Rectal smooth muscle tissue (tissue), 1 donor: ENCODE measurements at regions not wholly inside any gene's neighbourhood (a gene's known extent, or its start where the extent isn't known, plus 50 kb on each side); places are given as distances from the start of the nearest gene placed in this dataset.
"Not testable (repeated sequence)": the region's sequence is repeated elsewhere in the genome, so short reads cannot be mapped to it uniquely, and the experiment has no call there.

Experiments
- H3K27ac ChIP-seq: one replicate; pipeline ENCODE4 v1.7.0; 2013; ENCODE audit warnings: low read depth, low read length, inconsistent platforms
- H3K27me3 ChIP-seq: one replicate; pipeline ENCODE4 v1.7.0; 2013; ENCODE audit warnings: low read length; ENCODE audit not compliant: control insufficient read depth, insufficient read depth
- H3K36me3 ChIP-seq: one replicate; pipeline ENCODE4 v1.7.0; 2013; ENCODE audit warnings: low read length; ENCODE audit not compliant: control insufficient read depth, insufficient read depth
- H3K4me1 ChIP-seq: one replicate; pipeline ENCODE4 v1.7.0; 2013; ENCODE audit warnings: low read length; ENCODE audit not compliant: control insufficient read depth, insufficient read depth
- H3K4me3 ChIP-seq: one replicate; pipeline ENCODE4 v1.7.0; 2013; ENCODE audit warnings: low read length
- H3K9ac ChIP-seq: one replicate; pipeline ENCODE4 v1.7.0; 2013; ENCODE audit warnings: low read length

- Histone ChIP-seq H3K36me3 (no peaks in the 10 kb centered on the region), H3K4me3 (no peak overlapping the region), H3K27ac (no peak overlapping the region), H3K9ac (no peak overlapping the region), H3K4me1 (no peaks in the 10 kb centered on the region), H3K27me3 (no peaks in the 10 kb centered on the region)
These were observed 466.7 kb downstream of the GASK1B start for GRCh38 chr4:157706155-157706554.

GRCh38 chr4:157702831-157703230, 470.0 kb downstream of the GASK1B start:
- no peaks in the 10 kb centered on the region for H3K4me1 ChIP-seq
- H3K27ac ChIP-seq, result no peak overlapping the region
- H3K9ac ChIP-seq, result no peak overlapping the region
- no peak overlapping the region for H3K4me3 ChIP-seq
- no peaks in the 10 kb centered on the region for H3K27me3 ChIP-seq
- H3K36me3 ChIP-seq, result no peaks in the 10 kb centered on the region

GRCh38 chr4:157701695-157701994, 471.2 kb downstream of the GASK1B start:
- Histone ChIP-seq H3K9ac (no peak overlapping the region), H3K36me3 (no peaks in the 10 kb centered on the region), H3K27me3 (no peaks in the 10 kb centered on the region), H3K4me1 (no peaks in the 10 kb centered on the region), H3K4me3 (no peak overlapping the region), H3K27ac (no peak overlapping the region)

GRCh38 chr4:157700898-157701694, 471.7 kb downstream of the GASK1B start:
- Histone ChIP-seq H3K9ac (no peak overlapping the region), H3K4me3 (no peak overlapping the region), H3K27ac (no peak overlapping the region), H3K27me3 (no peaks in the 10 kb centered on the region), H3K36me3 (no peaks in the 10 kb centered on the region), H3K4me1 (no peaks in the 10 kb centered on the region)

DNA sequence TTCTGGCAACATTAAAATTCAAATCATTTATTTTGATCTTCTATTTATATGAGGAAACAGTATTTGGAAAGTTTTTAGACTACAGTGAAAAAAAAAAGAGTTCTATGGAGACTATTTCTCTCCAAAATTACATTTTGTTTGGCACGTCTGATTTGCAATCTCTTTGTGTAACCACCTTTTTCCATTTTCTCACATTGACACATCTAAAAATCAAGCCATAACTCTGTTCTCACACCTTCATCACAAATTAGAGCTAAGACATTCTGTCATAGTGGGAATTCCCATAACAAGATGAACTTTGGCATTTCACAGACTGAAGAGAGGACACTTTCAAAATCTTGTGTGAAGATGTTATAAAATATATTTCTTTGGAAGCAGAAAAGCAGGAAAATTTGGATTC, 468.9 kb downstream of the GRIA2 start:
- no peak overlapping the region for H3K4me3 ChIP-seq
- H3K4me1 ChIP-seq, result no peaks in the 10 kb centered on the region
- no peak overlapping the region for H3K27ac ChIP-seq
- no peaks in the 10 kb centered on the region for H3K36me3 ChIP-seq
- no peak overlapping the region for H3K9ac ChIP-seq
- no peaks in the 10 kb centered on the region for H3K27me3 ChIP-seq

GRCh38 chr4:157687971-157688370, 467.4 kb downstream of the GRIA2 start:
- H3K27me3 ChIP-seq, result no peaks in the 10 kb centered on the region
- H3K36me3 ChIP-seq, result no peaks in the 10 kb centered on the region
- H3K4me1 ChIP-seq, result no peaks in the 10 kb centered on the region
- H3K9ac ChIP-seq, result no peak overlapping the region
- no peak overlapping the region for H3K27ac ChIP-seq
- no peak overlapping the region for H3K4me3 ChIP-seq

GRCh38 chr4:157679326-157679725, 458.8 kb downstream of the GRIA2 start:
- not testable (repeated sequence) for H3K9ac ChIP-seq

DNA sequence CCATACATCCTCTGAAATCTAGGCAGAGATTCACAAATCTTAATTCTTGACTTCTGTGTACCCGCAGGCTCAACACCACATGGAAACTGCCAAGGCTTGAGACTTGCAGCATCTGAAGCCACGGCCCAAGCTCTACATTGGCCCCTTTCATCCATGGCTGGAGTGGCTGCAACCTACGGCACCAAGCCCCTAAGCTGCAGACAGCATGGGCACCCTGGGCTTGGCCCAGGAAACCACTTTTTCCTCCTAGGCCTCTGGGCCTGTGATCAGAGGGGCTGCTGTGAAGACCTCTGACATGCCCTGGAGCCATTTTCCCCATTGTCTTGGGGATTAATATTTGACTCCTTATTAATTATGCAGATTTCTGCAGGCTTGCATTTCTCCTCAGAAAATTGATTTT, 457.9 kb downstream of the GRIA2 start:
- no peak overlapping the region for H3K9ac ChIP-seq
- no peak overlapping the region for H3K4me3 ChIP-seq
- H3K27me3 ChIP-seq, result no peaks in the 10 kb centered on the region
- H3K27ac ChIP-seq, result no peak overlapping the region
- no peaks in the 10 kb centered on the region for H3K4me1 ChIP-seq
- no peaks in the 10 kb centered on the region for H3K36me3 ChIP-seq

More at GRCh38 chr4:157679326-157679725, 458.8 kb downstream of the GRIA2 start:
- not testable (repeated sequence) for H3K4me3 ChIP-seq, H3K4me1 ChIP-seq, H3K27ac ChIP-seq, H3K27me3 ChIP-seq, H3K36me3 ChIP-seq

- no peak overlapping the region for H3K9ac ChIP-seq
- H3K27me3 ChIP-seq, result no peaks in the 10 kb centered on the region
- no peak overlapping the region for H3K4me3 ChIP-seq
- no peak overlapping the region for H3K27ac ChIP-seq
- H3K36me3 ChIP-seq, result no peaks in the 10 kb centered on the region
- no peaks in the 10 kb centered on the region for H3K4me1 ChIP-seq
These were observed 454.2 kb downstream of the GRIA2 start for GRCh38 chr4:157674699-157675098.

GRCh38 chr4:157667836-157668235, 447.3 kb downstream of the GRIA2 start:
- Histone ChIP-seq H3K4me1 (no peaks in the 10 kb centered on the region), H3K27ac (no peak overlapping the region), H3K36me3 (no peaks in the 10 kb centered on the region), H3K27me3 (no peaks in the 10 kb centered on the region), H3K4me3 (no peak overlapping the region), H3K9ac (no peak overlapping the region)

- H3K27me3 ChIP-seq, result no peaks in the 10 kb centered on the region
- H3K4me3 ChIP-seq, result no peak overlapping the region
- H3K36me3 ChIP-seq, result no peaks in the 10 kb centered on the region
- H3K9ac ChIP-seq, result no peak overlapping the region
- no peaks in the 10 kb centered on the region for H3K4me1 ChIP-seq
- H3K27ac ChIP-seq, result no peak overlapping the region
These were observed 444.2 kb downstream of the GRIA2 start for GRCh38 chr4:157664726-157665125.

DNA sequence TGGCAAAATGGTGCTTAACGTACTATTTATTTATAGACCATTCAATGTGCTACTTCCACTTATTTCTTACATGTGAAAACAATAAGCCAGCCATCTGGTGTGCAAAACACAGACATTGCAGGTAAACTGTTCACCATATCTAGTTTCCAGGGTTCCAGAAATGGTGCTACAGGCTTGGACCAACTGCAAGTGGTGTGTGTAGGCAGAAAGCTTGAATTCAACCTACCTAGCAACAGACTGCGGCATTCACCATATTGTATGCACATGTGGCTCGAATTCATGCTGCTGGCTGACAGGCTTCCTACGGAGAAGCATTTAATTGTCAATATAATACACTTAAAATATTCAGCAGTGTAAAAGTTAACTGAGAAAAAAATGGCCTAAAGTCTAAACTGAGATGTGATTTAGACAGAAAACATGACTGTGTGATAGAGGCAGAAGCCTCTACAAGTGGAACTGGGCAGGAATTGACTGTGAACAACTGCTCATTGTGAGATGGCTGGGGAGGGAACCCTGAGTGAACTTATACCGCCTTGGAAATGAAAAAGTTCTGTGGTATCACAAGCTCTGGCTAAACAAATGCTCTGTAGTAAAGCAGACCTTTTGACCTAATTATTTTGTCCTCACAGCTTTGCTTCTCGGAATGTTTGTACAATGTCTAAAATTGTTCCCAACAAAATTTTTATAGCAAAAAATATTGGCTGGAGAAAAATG, 434.7 kb downstream of the GRIA2 start:
- Histone ChIP-seq H3K27me3 (no peaks in the 10 kb centered on the region), H3K4me1 (no peaks in the 10 kb centered on the region), H3K4me3 (no peak overlapping the region), H3K36me3 (no peaks in the 10 kb centered on the region), H3K27ac (no peak overlapping the region), H3K9ac (no peak overlapping the region)

- H3K9ac ChIP-seq, result no peak overlapping the region
- no peak overlapping the region for H3K27ac ChIP-seq
- no peaks in the 10 kb centered on the region for H3K36me3 ChIP-seq
- no peak overlapping the region for H3K4me3 ChIP-seq
- H3K27me3 ChIP-seq, result no peaks in the 10 kb centered on the region
- peaks cover 5% of the 10 kb centered on the region for H3K4me1 ChIP-seq
These were observed 422.7 kb downstream of the GRIA2 start for GRCh38 chr4:157643257-157643656.
